22Rv1 (cell line): ENCODE measurements at regions not wholly inside any gene's neighbourhood (a gene's known extent, or its start where the extent isn't known, plus 50 kb on each side); places are given as distances from the start of the nearest gene placed in this dataset.

Source experiments
- H3K27ac ChIP-seq: fragments of 450-650 bp; 2 replicates; pipeline ENCODE4 v1.5.1; 2017
- ZFX ChIP-seq: fragments of 450-650 bp; IDR thresholded peaks from 2 replicates; pipeline ENCODE4 v1.6.1; 2017; ENCODE audit warnings: antibody characterized with exemption, borderline replicate concordance
- TF ChIP-seq, protein P1 (sequence below): fragments of 450-650 bp; IDR thresholded peaks from 2 replicates; pipeline ENCODE4 v1.5.1; 2017; ENCODE audit warnings: mild to moderate bottlenecking

DNA sequence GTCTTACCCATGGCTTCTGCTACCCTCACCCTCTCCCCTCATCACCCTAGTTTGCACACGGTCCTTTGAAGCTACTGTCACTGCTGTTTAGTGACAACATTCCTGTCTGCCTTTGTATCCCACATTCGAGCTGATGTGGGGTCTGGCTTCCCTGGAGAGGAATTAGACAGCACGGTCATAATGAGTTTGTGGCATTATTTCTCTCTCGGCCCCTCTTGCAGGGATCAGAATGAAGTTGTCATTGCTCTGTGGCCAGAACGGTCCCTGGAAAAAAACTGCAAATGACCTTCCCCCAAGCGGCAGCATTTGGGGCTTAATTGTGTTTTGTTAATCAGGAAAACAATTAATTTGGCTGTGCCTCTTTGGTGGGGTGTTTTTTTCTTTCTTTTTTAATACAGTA is 317.2 kb upstream of the PODXL start:
- no peak for TF ChIP-seq ZFX
- TF ChIP-seq, protein P1, sequence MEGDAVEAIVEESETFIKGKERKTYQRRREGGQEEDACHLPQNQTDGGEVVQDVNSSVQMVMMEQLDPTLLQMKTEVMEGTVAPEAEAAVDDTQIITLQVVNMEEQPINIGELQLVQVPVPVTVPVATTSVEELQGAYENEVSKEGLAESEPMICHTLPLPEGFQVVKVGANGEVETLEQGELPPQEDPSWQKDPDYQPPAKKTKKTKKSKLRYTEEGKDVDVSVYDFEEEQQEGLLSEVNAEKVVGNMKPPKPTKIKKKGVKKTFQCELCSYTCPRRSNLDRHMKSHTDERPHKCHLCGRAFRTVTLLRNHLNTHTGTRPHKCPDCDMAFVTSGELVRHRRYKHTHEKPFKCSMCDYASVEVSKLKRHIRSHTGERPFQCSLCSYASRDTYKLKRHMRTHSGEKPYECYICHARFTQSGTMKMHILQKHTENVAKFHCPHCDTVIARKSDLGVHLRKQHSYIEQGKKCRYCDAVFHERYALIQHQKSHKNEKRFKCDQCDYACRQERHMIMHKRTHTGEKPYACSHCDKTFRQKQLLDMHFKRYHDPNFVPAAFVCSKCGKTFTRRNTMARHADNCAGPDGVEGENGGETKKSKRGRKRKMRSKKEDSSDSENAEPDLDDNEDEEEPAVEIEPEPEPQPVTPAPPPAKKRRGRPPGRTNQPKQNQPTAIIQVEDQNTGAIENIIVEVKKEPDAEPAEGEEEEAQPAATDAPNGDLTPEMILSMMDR = no peak
- no peak overlapping the region for H3K27ac ChIP-seq

DNA sequence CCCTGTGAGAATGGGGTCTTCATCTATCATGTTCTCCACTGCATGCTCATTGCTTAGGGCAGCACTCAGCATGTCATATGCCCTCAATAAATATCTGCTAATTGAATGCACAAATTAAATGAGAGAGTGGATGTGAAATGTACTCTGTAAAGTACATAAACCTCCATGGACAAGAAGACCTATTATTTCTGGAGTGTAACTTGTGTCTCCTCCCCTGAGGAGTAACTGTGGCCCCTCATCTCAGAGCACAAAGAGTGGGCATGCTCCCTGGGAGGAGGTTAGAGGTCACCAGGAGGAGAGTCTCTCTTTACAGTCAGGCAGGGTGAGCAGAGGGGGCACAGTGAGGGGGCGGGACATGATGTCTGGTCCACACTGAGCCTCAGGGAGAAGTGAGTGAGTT is 313.6 kb upstream of the PODXL start:
- H3K27ac ChIP-seq = no peak overlapping the region
- no peak for TF ChIP-seq ZFX
- TF ChIP-seq, protein P1 = no peak

DNA sequence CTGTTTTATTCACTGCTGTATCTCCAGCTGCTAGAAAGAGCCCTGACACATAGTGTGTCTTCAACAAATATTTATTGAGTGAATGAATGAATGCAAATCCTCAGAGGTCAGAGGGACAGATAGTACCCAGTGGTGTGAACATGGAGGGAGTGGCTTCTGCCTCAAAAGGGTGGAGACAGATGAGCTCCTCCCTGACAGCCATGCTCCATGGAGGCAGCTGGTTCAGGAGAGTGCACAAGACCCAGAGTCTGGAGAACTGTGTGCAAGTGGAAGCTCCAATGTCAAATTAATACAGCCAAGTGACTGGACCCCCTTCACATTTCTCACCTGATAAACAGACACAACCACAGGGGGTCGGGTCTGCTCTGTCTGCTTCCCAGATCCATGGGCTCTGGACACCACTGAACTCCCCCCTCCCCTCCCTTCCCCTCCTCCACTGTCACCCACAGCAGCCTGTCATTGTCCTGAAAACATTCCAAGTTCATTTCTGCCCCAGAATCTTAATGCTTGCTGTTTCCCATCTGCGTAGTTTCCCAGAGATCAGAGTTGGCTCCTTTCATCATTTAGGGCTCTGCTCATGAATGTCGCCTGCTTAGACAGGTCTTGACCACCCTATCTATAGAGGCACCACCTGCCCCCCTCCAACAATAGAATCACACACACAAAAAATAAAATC is 312.9 kb upstream of the PODXL start:
- no peak overlapping the region for H3K27ac ChIP-seq
- TF ChIP-seq, protein P1 = no peak
- no peak for TF ChIP-seq ZFX

DNA sequence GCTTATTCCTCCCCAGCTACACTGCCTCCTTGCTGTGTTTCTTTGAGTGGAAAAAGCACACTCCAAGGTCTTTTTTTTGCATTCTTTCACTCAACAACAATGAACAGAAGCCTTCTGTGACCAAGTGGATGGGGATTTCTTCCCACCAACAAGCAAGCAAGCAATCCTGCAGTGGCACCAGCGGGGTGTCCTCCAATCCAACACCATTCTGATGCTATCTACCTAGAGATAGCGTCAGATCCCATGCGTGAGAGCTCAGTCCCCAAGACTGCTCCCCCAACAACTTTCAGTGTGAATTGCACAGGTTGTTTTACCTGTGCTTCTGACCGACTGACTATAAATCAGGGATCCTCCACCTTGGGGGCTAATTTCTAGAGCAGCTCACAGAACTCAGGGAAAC is 311.0 kb upstream of the PODXL start:
- H3K27ac ChIP-seq = no peak overlapping the region
- TF ChIP-seq, protein P1 = no peak
- no peak for TF ChIP-seq ZFX

DNA sequence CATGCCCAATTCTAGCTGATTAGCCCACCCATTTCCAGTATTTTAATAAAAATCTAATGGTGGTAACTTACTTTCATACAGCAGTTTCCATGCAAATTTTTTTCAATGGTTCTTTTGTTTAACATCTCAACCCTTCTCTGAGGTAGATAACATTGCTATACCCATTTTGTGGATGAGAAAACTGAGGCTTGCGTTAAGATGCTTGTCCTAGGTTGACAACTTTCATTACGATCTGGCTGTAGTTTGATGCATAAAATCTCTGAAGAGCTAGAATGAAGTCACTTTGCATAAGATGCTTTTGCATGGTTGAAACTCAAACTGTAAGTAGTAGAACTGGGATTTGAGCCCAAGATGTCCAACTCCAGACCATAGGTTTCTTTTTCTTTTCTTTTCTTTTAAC is 309.5 kb upstream of the PODXL start:
- no peak overlapping the region for H3K27ac ChIP-seq
- TF ChIP-seq, protein P1 = no peak

DNA sequence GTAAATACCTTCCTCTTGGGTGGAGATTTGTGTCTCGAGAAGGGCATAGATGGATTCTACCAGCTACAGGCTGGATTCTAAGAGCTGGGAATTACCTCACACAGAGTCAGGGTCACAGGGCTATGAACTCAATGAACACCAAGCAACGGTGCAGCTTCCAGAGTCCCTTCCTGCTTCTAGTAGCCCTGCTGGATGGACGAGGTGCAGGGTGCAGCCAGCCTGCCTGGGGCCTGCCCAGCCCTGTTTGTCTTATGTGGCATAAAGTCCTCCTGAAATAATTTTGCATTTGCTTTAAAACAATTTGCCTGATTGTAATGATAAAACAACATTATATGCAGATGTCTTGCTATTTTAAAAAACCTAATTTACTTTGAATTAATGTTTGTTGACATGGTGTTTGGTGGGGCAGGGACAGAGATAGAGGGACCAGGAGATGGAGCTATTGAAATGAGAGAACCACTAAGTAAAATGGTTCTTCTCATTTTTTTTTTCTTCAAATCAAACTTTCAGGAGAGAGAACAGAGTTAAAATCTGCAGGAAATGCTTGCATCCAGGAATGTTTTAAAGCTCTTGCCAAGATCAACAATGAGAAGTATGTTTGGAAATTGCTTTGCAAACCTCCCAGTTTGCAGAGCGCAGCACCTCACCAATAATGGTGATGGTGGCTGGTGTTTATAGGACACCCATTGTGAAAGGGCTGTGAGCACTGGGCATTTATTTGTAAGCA is 305.4 kb upstream of the PODXL start:
- no peak for TF ChIP-seq ZFX
- TF ChIP-seq, protein P1 = no peak
- H3K27ac ChIP-seq = no peak overlapping the region

DNA sequence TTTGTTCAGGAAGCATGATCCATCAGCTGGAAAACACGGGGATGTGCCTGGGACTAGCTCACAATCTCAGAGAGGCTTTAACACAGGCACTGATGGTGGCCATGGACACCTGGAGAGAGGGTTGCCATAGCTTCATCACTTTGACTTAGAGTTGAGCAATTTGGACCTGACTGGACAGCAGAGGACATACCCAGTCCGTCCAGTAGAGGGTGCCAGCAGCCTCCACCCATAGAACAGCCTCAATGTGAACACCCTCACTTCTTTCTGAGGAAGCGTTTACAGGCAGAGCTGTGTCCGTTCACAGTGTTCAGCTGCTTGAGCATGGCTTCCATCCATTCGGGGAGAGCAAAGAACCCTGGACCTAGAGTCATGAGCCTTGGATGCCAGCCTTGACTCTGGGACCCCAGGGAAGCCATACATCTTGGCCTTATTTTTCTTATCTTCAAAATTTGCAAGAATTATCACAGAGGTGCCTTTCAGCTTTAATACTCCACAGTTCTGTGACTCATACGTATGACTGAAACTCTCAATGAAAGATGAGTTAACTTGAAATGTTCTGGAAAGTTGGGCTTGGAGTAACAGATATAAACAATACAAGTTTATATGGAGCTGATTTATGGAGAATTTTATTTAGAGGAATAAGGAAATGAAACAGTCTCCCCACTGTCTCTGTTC is 302.9 kb upstream of the PODXL start:
- no peak overlapping the region for H3K27ac ChIP-seq
- no peak for TF ChIP-seq ZFX
- TF ChIP-seq, protein P1 = peak; percentile 98
